Head of caudate nucleus (tissue), 42 donors: ENCODE measurements at regions not wholly inside any gene's neighbourhood (a gene's known extent, or its start where the extent isn't known, plus 50 kb on each side); places are given as distances from the start of the nearest gene placed in this dataset.
"Not testable (repeated sequence)": the region's sequence is repeated elsewhere in the genome, so short reads cannot be mapped to it uniquely, and the experiment has no call there.

Source experiments
- DNase-seq, 42 donors: peaks; one replicate each; pipeline versions ENCODE4 v3.0.0 to v3.0.0-alpha.2; 2020 to 2021; ENCODE audit warnings: mixed read lengths in 7 of 42
- intact Hi-C: fragments of 100-400 bp; cut with DNase I; formaldehyde crosslinking; loops from one replicate; pipeline ENCODE4 v1.15.0; 2022

GRCh38 chr16:75957870-75958269 is 231.6 kb upstream of the CPHXL start:
- intact Hi-C loops: no loop called here
- no peak for DNase-seq

- DNase-seq: peak in 4 of 42 donors; percentile 25 to 57 (median 34)
- intact Hi-C loops: no loop called here
Observed at GRCh38 chr16:75965504-75966374, 239.4 kb upstream of the CPHXL start.

GRCh38 chr16:75969120-75969519 is 242.8 kb upstream of the CPHXL start:
- DNase-seq, intact Hi-C loops: not testable (repeated sequence)

GRCh38 chr16:75971334-75971733 is 245.0 kb upstream of the CPHXL start:
- no peak for DNase-seq
- intact Hi-C loops: no loop called here

GRCh38 chr16:75983296-75983695 is 257.0 kb upstream of the CPHXL start:
- intact Hi-C loops: no loop called here
- DNase-seq: no peak

- intact Hi-C loops: no loop called here
- DNase-seq: no peak
Observed at GRCh38 chr16:75983741-75984381, 257.6 kb upstream of the CPHXL start.

GRCh38 chr16:75987323-75987722 is 261.0 kb upstream of the CPHXL start:
- intact Hi-C loops: no loop called here

GRCh38 chr16:75996491-75996890 is 270.2 kb upstream of the CPHXL start:
- intact Hi-C loops: no loop called here
- no peak for DNase-seq

More at GRCh38 chr16:75987323-75987722, 261.0 kb upstream of the CPHXL start:
- DNase-seq: no peak

GRCh38 chr16:75997606-75998005 is 271.3 kb upstream of the CPHXL start:
- intact Hi-C loops: no loop called here

GRCh38 chr16:76007645-76008044 is 269.6 kb upstream of the CNTNAP4 start:
- DNase-seq: no peak
- intact Hi-C loops: no loop called here

More at GRCh38 chr16:75997606-75998005, 271.3 kb upstream of the CPHXL start:
- DNase-seq: no peak

GRCh38 chr16:76023835-76024234 is 253.4 kb upstream of the CNTNAP4 start:
- no peak for DNase-seq
- intact Hi-C loops: no loop called here

- intact Hi-C loops: no loop called here
- no peak for DNase-seq
Observed at GRCh38 chr16:76035689-76036088, 241.5 kb upstream of the CNTNAP4 start.

- intact Hi-C loops: no loop called here
- no peak for DNase-seq
Observed at GRCh38 chr16:76038097-76038496, 239.1 kb upstream of the CNTNAP4 start.

GRCh38 chr16:76052725-76053124 is 224.5 kb upstream of the CNTNAP4 start:
- intact Hi-C loops: no loop called here
- DNase-seq: no peak

GRCh38 chr16:76059186-76059585 is 218.0 kb upstream of the CNTNAP4 start:
- intact Hi-C loops: no loop called here
- DNase-seq: peak in 6 of 42 donors; percentile 4 to 19 (median 8)

- DNase-seq: no peak
- intact Hi-C loops: no loop called here
Observed at GRCh38 chr16:76059701-76060100, 217.5 kb upstream of the CNTNAP4 start.

- intact Hi-C loops: no loop called here
- DNase-seq: no peak
Observed at GRCh38 chr16:76071690-76072089, 205.5 kb upstream of the CNTNAP4 start.

- intact Hi-C loops: no loop called here
- DNase-seq: peak in 5 of 42 donors; percentile 4 to 43 (median 8)
Observed at GRCh38 chr16:76081967-76082366, 195.2 kb upstream of the CNTNAP4 start.

- intact Hi-C loops: no loop called here
- no peak for DNase-seq
Observed at GRCh38 chr16:76106647-76107046, 170.6 kb upstream of the CNTNAP4 start.

- intact Hi-C loops: no loop called here
- DNase-seq: no peak
Observed at GRCh38 chr16:76108460-76108859, 168.7 kb upstream of the CNTNAP4 start.

- intact Hi-C loops: no loop called here
- no peak for DNase-seq
Observed at GRCh38 chr16:76114681-76115080, 162.5 kb upstream of the CNTNAP4 start.
